Activated naive CD8-positive, alpha-beta T cell (primary cell): ENCODE measurements at regions not wholly inside any gene's neighbourhood (a gene's known extent, or its start where the extent isn't known, plus 50 kb on each side); places are given as distances from the start of the nearest gene placed in this dataset.
"Not testable (repeated sequence)": the region's sequence is repeated elsewhere in the genome, so short reads cannot be mapped to it uniquely, and the experiment has no call there.

Source experiments
- H3K27ac Mint-ChIP-seq: one replicate; pipeline ENCODE4 v1.8.0; 2021; ENCODE audit warnings: mixed read lengths
- H3K27me3 Mint-ChIP-seq: one replicate; pipeline ENCODE4 v1.8.0; 2021; ENCODE audit warnings: mixed read lengths
- H3K36me3 Mint-ChIP-seq: one replicate; pipeline ENCODE4 v1.8.0; 2021; ENCODE audit warnings: mixed read lengths
- H3K4me1 Mint-ChIP-seq: one replicate; pipeline ENCODE4 v1.8.0; 2021; ENCODE audit warnings: low read depth, mixed read lengths
- H3K4me3 Mint-ChIP-seq: one replicate; pipeline ENCODE4 v1.8.0; 2021; ENCODE audit warnings: mild to moderate bottlenecking, mixed read lengths
- H3K9me3 Mint-ChIP-seq: one replicate; pipeline ENCODE4 v1.8.0; 2021; ENCODE audit warnings: low read depth, mixed read lengths

- not testable (repeated sequence) for H3K36me3 Mint-ChIP-seq, H3K4me3 Mint-ChIP-seq, H3K9me3 Mint-ChIP-seq, H3K27ac Mint-ChIP-seq, H3K27me3 Mint-ChIP-seq, H3K4me1 Mint-ChIP-seq
Observed at GRCh38 chr7:106556244-106556643, 104.7 kb downstream of the CCDC71L start.

- not testable (repeated sequence) for H3K9me3 Mint-ChIP-seq, H3K27ac Mint-ChIP-seq, H3K4me1 Mint-ChIP-seq, H3K4me3 Mint-ChIP-seq, H3K36me3 Mint-ChIP-seq, H3K27me3 Mint-ChIP-seq
Observed at GRCh38 chr7:106554623-106555022, 106.3 kb downstream of the CCDC71L start.

- Mint-ChIP-seq H3K36me3 (peaks cover 5% of the 10 kb centered on the region), H3K27ac (no peak overlapping the region), H3K4me3 (no peak overlapping the region)
Observed at GRCh38 chr7:106553446-106553836, 107.5 kb downstream of the CCDC71L start.

GRCh38 chr7:106552645-106553445 is 108.1 kb downstream of the CCDC71L start:
- H3K4me3 Mint-ChIP-seq: no peak overlapping the region
- H3K36me3 Mint-ChIP-seq: peaks cover 5% of the 10 kb centered on the region
- H3K27ac Mint-ChIP-seq: no peak overlapping the region
- H3K9me3 Mint-ChIP-seq: no peaks in the 10 kb centered on the region
- no peaks in the 10 kb centered on the region for H3K4me1 Mint-ChIP-seq
- no peaks in the 10 kb centered on the region for H3K27me3 Mint-ChIP-seq

More at GRCh38 chr7:106553446-106553836, 107.5 kb downstream of the CCDC71L start:
- Mint-ChIP-seq H3K27me3 (no peaks in the 10 kb centered on the region), H3K9me3 (no peaks in the 10 kb centered on the region), H3K4me1 (no peaks in the 10 kb centered on the region)

- Mint-ChIP-seq H3K4me3 (no peak overlapping the region), H3K4me1 (no peaks in the 10 kb centered on the region), H3K27ac (no peak overlapping the region), H3K9me3 (no peaks in the 10 kb centered on the region), H3K36me3 (peaks cover 5% of the 10 kb centered on the region), H3K27me3 (no peaks in the 10 kb centered on the region)
Observed at GRCh38 chr7:106551936-106552335, 109.0 kb downstream of the CCDC71L start.

- Mint-ChIP-seq H3K9me3 (no peaks in the 10 kb centered on the region), H3K4me1 (peaks cover 2% of the 10 kb centered on the region), H3K4me3 (no peak overlapping the region), H3K27ac (no peak overlapping the region), H3K36me3 (no peaks in the 10 kb centered on the region), H3K27me3 (no peaks in the 10 kb centered on the region)
Observed at GRCh38 chr7:106548491-106548890, 112.5 kb downstream of the CCDC71L start.

- Mint-ChIP-seq H3K4me3 (no peak overlapping the region), H3K9me3 (no peaks in the 10 kb centered on the region), H3K4me1 (peaks cover 8% of the 10 kb centered on the region), H3K27me3 (no peaks in the 10 kb centered on the region), H3K27ac (no peak overlapping the region), H3K36me3 (no peaks in the 10 kb centered on the region)
Observed at GRCh38 chr7:106545275-106545674, 115.7 kb downstream of the CCDC71L start.

GRCh38 chr7:106543221-106543757 is 117.7 kb downstream of the CCDC71L start:
- H3K27me3 Mint-ChIP-seq: no peaks in the 10 kb centered on the region
- no peak overlapping the region for H3K4me3 Mint-ChIP-seq
- H3K9me3 Mint-ChIP-seq: no peaks in the 10 kb centered on the region
- no peak overlapping the region for H3K27ac Mint-ChIP-seq
- H3K36me3 Mint-ChIP-seq: no peaks in the 10 kb centered on the region
- H3K4me1 Mint-ChIP-seq: peaks cover 9% of the 10 kb centered on the region

GRCh38 chr7:106542550-106543220 is 118.3 kb downstream of the CCDC71L start:
- H3K36me3 Mint-ChIP-seq: no peaks in the 10 kb centered on the region
- H3K27me3 Mint-ChIP-seq: no peaks in the 10 kb centered on the region
- no peaks in the 10 kb centered on the region for H3K9me3 Mint-ChIP-seq
- peak overlapping the region; percentile 55 for H3K27ac Mint-ChIP-seq
- H3K4me1 Mint-ChIP-seq: peaks cover 12% of the 10 kb centered on the region
- H3K4me3 Mint-ChIP-seq: no peak overlapping the region

GRCh38 chr7:106538638-106539037 is 122.3 kb downstream of the CCDC71L start:
- Mint-ChIP-seq H3K27me3 (no peaks in the 10 kb centered on the region), H3K27ac (no peak overlapping the region), H3K9me3 (peaks cover 5% of the 10 kb centered on the region), H3K36me3 (no peaks in the 10 kb centered on the region), H3K4me3 (no peak overlapping the region), H3K4me1 (peaks cover 15% of the 10 kb centered on the region)

GRCh38 chr7:106537119-106537518 is 123.8 kb downstream of the CCDC71L start:
- H3K36me3 Mint-ChIP-seq: no peaks in the 10 kb centered on the region

GRCh38 chr7:106536079-106536478 is 124.9 kb downstream of the CCDC71L start:
- H3K4me3 Mint-ChIP-seq: no peak overlapping the region
- no peaks in the 10 kb centered on the region for H3K27me3 Mint-ChIP-seq
- no peaks in the 10 kb centered on the region for H3K36me3 Mint-ChIP-seq
- peaks cover 5% of the 10 kb centered on the region for H3K9me3 Mint-ChIP-seq
- H3K27ac Mint-ChIP-seq: no peak overlapping the region
- H3K4me1 Mint-ChIP-seq: peaks cover 9% of the 10 kb centered on the region

More at GRCh38 chr7:106537119-106537518, 123.8 kb downstream of the CCDC71L start:
- peaks cover 5% of the 10 kb centered on the region for H3K9me3 Mint-ChIP-seq
- peaks cover 9% of the 10 kb centered on the region for H3K4me1 Mint-ChIP-seq
- no peaks in the 10 kb centered on the region for H3K27me3 Mint-ChIP-seq
- H3K4me3 Mint-ChIP-seq: no peak overlapping the region
- H3K27ac Mint-ChIP-seq: no peak overlapping the region

- Mint-ChIP-seq H3K36me3 (no peaks in the 10 kb centered on the region), H3K27me3 (no peaks in the 10 kb centered on the region), H3K4me3 (no peak overlapping the region), H3K27ac (no peak overlapping the region), H3K4me1 (peaks cover 9% of the 10 kb centered on the region), H3K9me3 (peaks cover 5% of the 10 kb centered on the region)
Observed at GRCh38 chr7:106535234-106535932, 125.6 kb downstream of the CCDC71L start.

GRCh38 chr7:106534271-106534846 is 126.6 kb downstream of the CCDC71L start:
- H3K27me3 Mint-ChIP-seq: no peaks in the 10 kb centered on the region
- no peak overlapping the region for H3K4me3 Mint-ChIP-seq
- no peak overlapping the region for H3K27ac Mint-ChIP-seq
- peaks cover 9% of the 10 kb centered on the region for H3K4me1 Mint-ChIP-seq
- H3K36me3 Mint-ChIP-seq: no peaks in the 10 kb centered on the region
- H3K9me3 Mint-ChIP-seq: peaks cover 5% of the 10 kb centered on the region

- H3K4me3 Mint-ChIP-seq, H3K36me3 Mint-ChIP-seq, H3K4me1 Mint-ChIP-seq, H3K27me3 Mint-ChIP-seq, H3K9me3 Mint-ChIP-seq, H3K27ac Mint-ChIP-seq: not testable (repeated sequence)
Observed at GRCh38 chr7:106530183-106530582, 130.8 kb downstream of the CCDC71L start.
